Natural killer cell treated with Interleukin-12 subunit alpha and Interleukin-12 subunit beta and Interleukin-15 and Interleukin-18, amount 100 ng/mL, for 72 hours (primary cell): ENCODE measurements at regions not wholly inside any gene's neighbourhood (a gene's known extent, or its start where the extent isn't known, plus 50 kb on each side); places are given as distances from the start of the nearest gene placed in this dataset.

Experiments used
- ATAC-seq, 2 donors: fragments of 150-1000 bp; cut with Tn5 transposase in 1 of 2; sonication (Bioruptor Pico), chemical (Tn5 transposase) in 1 of 2; 2 replicates each; pipeline ENCODE4 v1.10.0; 2021
- DNase-seq: peaks from one replicate; pipeline ENCODE4 v3.0.0; 2022; ENCODE audit warnings: low spot score
- H3K27ac Mint-ChIP-seq, 2 donors: 1 replicate in 1 of 2; 2 replicates in 1 of 2; pipeline ENCODE4 v1.8.0; 2022; ENCODE audit warnings: mixed read lengths in 2 of 2, mild to moderate bottlenecking in 1 of 2, moderate library complexity in 1 of 2
- H3K27me3 Mint-ChIP-seq, 2 donors: 1 replicate in 1 of 2; 2 replicates in 1 of 2; pipeline ENCODE4 v1.8.0; 2022; ENCODE audit warnings: mixed read lengths in 2 of 2
- H3K36me3 Mint-ChIP-seq: one replicate; pipeline ENCODE4 v1.8.0; 2022; ENCODE audit warnings: mixed read lengths
- H3K4me1 Mint-ChIP-seq, 2 donors: 1 replicate in 1 of 2; 2 replicates in 1 of 2; pipeline ENCODE4 v1.8.0; 2022; ENCODE audit warnings: low read depth in 2 of 2, mixed read lengths in 2 of 2, mild to moderate bottlenecking in 1 of 2
- H3K4me3 Mint-ChIP-seq: one replicate; pipeline ENCODE4 v1.8.0; 2022; ENCODE audit warnings: mixed read lengths
- H3K9me3 Mint-ChIP-seq: 2 replicates; pipeline ENCODE4 v1.8.0; 2022; ENCODE audit warnings: mixed read lengths

- H3K9me3 Mint-ChIP-seq = no peaks in the 10 kb centered on the region
- no peaks in the 10 kb centered on the region for H3K4me1 Mint-ChIP-seq
- no peaks in the 10 kb centered on the region for H3K27me3 Mint-ChIP-seq
- no peak overlapping the region for H3K4me3 Mint-ChIP-seq
- DNase-seq (no peak), ATAC-seq (no peak)
- no peaks in the 10 kb centered on the region for H3K36me3 Mint-ChIP-seq
- H3K27ac Mint-ChIP-seq = no peak overlapping the region
Measured at GRCh38 chr5:45038366-45038987, 229.7 kb downstream of the MRPS30 start.

- ATAC-seq (no peak), DNase-seq (no peak)
- Mint-ChIP-seq H3K27ac (no peak overlapping the region), H3K4me1 (no peaks in the 10 kb centered on the region), H3K9me3 (no peaks in the 10 kb centered on the region), H3K4me3 (no peak overlapping the region), H3K36me3 (no peaks in the 10 kb centered on the region), H3K27me3 (no peaks in the 10 kb centered on the region)
Measured at GRCh38 chr5:45042283-45042682, 233.5 kb downstream of the MRPS30 start.

DNA sequence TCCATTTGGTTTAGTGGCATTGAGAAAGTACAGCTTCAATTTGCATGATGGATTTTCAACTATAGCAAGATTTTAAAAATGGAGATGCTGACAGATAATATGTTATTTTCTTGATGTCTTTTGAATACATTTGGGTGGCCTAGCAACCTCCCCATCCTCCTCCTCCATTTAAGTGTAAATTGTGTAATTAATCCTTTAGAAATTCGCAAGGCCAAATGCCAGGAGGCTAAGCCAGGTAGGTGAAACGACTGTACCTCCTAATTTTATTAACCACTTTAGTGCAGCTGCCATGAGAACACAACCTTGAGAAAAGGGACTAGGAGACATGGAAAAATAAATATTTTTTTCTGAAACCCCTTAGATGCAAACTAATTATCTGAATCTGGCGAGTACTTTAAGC is 248.8 kb downstream of the MRPS30 start:
- Mint-ChIP-seq H3K4me3 (no peak overlapping the region), H3K4me1 (no peaks in the 10 kb centered on the region), H3K27ac (no peak overlapping the region), H3K36me3 (no peaks in the 10 kb centered on the region), H3K27me3 (no peaks in the 10 kb centered on the region), H3K9me3 (peaks cover 3% of the 10 kb centered on the region)
- DNase-seq (no peak), ATAC-seq (no peak)

- no peaks in the 10 kb centered on the region for H3K27me3 Mint-ChIP-seq
- H3K4me3 Mint-ChIP-seq = no peak overlapping the region
- DNase-seq = no peak
- H3K27ac Mint-ChIP-seq = no peak overlapping the region
- peaks cover 3% of the 10 kb centered on the region for H3K9me3 Mint-ChIP-seq
- ATAC-seq = no peak
- H3K4me1 Mint-ChIP-seq = no peaks in the 10 kb centered on the region
- no peaks in the 10 kb centered on the region for H3K36me3 Mint-ChIP-seq
Measured at GRCh38 chr5:45060724-45061123, 252.0 kb downstream of the MRPS30 start.

DNA sequence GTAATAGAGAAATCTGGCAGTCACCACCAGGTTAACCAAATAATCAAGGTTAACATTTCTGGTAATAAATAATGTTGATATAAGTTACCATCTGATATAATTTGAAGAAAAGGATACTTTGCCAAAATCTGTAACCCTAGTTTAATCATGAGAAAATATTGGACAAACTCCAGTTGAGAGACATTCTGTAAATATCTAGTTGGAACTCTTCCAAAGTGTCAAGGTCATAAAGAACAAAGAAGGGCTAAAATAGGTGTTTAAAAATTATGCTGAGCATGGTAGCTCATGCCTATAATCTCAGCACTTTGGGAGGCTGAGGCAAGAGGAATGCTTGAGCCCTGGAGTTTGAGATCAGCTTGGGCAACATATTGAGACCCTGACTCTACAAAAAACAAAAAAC is 253.3 kb downstream of the MRPS30 start:
- H3K4me3 Mint-ChIP-seq = no peak overlapping the region
- no peaks in the 10 kb centered on the region for H3K36me3 Mint-ChIP-seq
- H3K27ac Mint-ChIP-seq = no peak overlapping the region
- H3K4me1 Mint-ChIP-seq = no peaks in the 10 kb centered on the region
- DNase-seq = no peak
- no peaks in the 10 kb centered on the region for H3K27me3 Mint-ChIP-seq
- peaks cover 3% of the 10 kb centered on the region for H3K9me3 Mint-ChIP-seq
- no peak for ATAC-seq

DNA sequence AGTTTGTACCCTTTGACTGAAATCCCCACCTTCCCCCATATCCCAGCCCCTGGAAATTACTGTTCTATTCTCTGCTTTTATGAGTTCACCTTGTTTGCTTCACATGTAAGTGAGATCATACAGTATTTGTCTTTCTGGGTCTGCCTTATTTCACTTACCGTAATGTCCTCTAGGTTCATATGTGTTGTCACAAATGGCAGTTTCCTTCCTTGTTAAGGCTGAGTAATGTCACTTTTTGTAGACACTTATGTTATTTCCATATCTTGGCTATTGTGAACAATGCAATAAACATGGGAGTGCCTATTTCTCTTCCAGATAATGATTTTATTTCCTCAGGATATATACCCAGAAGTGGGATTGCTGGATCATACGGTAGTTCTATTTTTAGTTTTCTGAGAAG is 272.3 kb downstream of the MRPS30 start:
- no peak for ATAC-seq
- no peak for DNase-seq
- H3K4me1 Mint-ChIP-seq = no peaks in the 10 kb centered on the region
- peaks cover 16% of the 10 kb centered on the region for H3K9me3 Mint-ChIP-seq
- H3K4me3 Mint-ChIP-seq = no peak overlapping the region
- peaks cover 5% of the 10 kb centered on the region for H3K36me3 Mint-ChIP-seq
- no peaks in the 10 kb centered on the region for H3K27me3 Mint-ChIP-seq
- H3K27ac Mint-ChIP-seq = no peak overlapping the region

DNA sequence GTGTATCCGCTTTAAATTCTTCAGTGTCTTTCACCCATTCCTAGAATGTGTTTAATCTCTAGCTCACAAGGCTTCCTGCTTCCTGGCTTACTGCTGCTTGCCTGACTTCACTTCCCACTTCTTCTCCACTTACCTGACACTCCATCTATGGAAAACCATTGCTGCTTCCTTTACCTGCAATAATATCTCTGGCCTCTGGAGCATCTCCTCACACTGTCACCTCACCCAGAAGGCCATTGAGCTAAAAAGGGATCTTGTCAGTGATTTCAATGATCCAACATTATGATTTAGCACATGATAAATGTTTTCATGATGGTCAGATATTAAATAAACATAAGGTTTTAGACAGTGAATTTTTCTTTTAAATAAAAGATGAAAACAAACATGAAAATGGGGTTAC is 281.1 kb downstream of the MRPS30 start:
- H3K9me3 Mint-ChIP-seq = peaks cover 32% of the 10 kb centered on the region
- H3K4me1 Mint-ChIP-seq = no peaks in the 10 kb centered on the region
- ATAC-seq (no peak), DNase-seq (no peak)
- H3K27ac Mint-ChIP-seq = no peak overlapping the region
- no peak overlapping the region for H3K4me3 Mint-ChIP-seq
- no peaks in the 10 kb centered on the region for H3K36me3 Mint-ChIP-seq
- H3K27me3 Mint-ChIP-seq = no peaks in the 10 kb centered on the region

GRCh38 chr5:45093377-45093776 is 284.6 kb downstream of the MRPS30 start:
- no peaks in the 10 kb centered on the region for H3K36me3 Mint-ChIP-seq
- H3K27ac Mint-ChIP-seq = no peak overlapping the region
- DNase-seq = no peak
- H3K4me1 Mint-ChIP-seq = no peaks in the 10 kb centered on the region
- H3K4me3 Mint-ChIP-seq = no peak overlapping the region
- H3K27me3 Mint-ChIP-seq = no peaks in the 10 kb centered on the region
- ATAC-seq = no peak
- H3K9me3 Mint-ChIP-seq = peaks cover 23% of the 10 kb centered on the region

DNA sequence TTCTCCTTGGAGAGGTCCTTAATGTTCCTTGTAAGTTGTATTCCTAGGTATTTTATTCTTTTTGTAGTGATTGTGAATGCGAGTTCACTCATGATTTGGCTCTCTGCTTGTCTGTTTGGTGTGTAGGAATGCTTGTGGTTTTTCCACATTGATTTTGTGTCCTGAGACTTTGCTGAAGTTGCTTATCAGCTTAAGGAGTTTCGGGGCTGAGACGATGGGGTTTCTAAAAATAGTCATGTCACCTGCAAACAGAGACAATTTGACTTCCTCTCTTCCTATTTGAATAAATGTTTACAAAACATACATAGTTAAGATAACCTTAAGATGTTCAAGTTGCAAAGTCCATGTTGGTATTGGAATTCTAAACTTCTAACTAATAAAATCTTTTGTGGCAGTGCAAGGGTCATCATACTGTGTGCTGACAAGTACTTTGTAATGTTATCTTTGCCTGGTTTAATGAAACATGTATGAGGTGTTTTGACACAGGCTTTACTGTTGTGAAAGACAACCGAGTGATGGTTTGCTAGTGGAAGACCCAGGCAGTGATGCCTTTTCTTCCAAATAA is 286.2 kb downstream of the MRPS30 start:
- no peak overlapping the region for H3K27ac Mint-ChIP-seq
- no peaks in the 10 kb centered on the region for H3K4me1 Mint-ChIP-seq
- H3K4me3 Mint-ChIP-seq = no peak overlapping the region
- no peaks in the 10 kb centered on the region for H3K27me3 Mint-ChIP-seq
- no peaks in the 10 kb centered on the region for H3K36me3 Mint-ChIP-seq
- H3K9me3 Mint-ChIP-seq = peaks cover 20% of the 10 kb centered on the region
- DNase-seq (no peak), ATAC-seq (no peak)

DNA sequence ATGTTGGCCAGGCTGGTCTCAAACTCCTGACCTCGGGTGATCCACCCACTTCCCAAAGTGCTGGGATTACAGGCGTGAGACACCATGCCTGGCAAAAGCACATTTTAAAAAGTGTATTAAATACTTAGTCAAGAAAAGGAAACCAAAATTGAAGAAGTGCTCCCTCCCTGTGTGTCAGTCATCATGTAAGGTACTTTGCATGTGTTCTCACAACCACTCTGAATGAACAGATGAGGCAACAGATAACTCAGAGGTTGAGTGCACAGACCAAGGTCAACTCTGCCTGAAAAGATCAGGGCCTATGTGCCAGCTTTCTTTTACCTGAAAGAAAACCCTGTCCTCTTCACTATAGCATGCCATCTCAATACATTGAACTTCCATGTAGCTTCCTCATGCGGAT is 289.7 kb downstream of the MRPS30 start:
- H3K36me3 Mint-ChIP-seq = peaks cover 8% of the 10 kb centered on the region
- H3K27me3 Mint-ChIP-seq = no peaks in the 10 kb centered on the region
- peaks cover 23% of the 10 kb centered on the region for H3K9me3 Mint-ChIP-seq
- ATAC-seq (no peak), DNase-seq (no peak)
- no peaks in the 10 kb centered on the region for H3K4me1 Mint-ChIP-seq
- H3K27ac Mint-ChIP-seq = no peak overlapping the region
- H3K4me3 Mint-ChIP-seq = no peak overlapping the region

- Mint-ChIP-seq H3K4me1 (no peaks in the 10 kb centered on the region), H3K9me3 (peaks cover 29% of the 10 kb centered on the region), H3K27me3 (no peaks in the 10 kb centered on the region), H3K36me3 (peaks cover 8% of the 10 kb centered on the region), H3K4me3 (no peak overlapping the region), H3K27ac (no peak overlapping the region)
- DNase-seq (no peak), ATAC-seq (no peak)
Measured at GRCh38 chr5:45101146-45101545, 292.4 kb downstream of the MRPS30 start.

- Mint-ChIP-seq H3K9me3 (peaks cover 21% of the 10 kb centered on the region), H3K27me3 (no peaks in the 10 kb centered on the region), H3K4me1 (no peaks in the 10 kb centered on the region), H3K4me3 (no peak overlapping the region), H3K27ac (no peak overlapping the region), H3K36me3 (peaks cover 6% of the 10 kb centered on the region)
- DNase-seq (no peak), ATAC-seq (no peak)
Measured at GRCh38 chr5:45105491-45105994, 296.8 kb downstream of the MRPS30 start.

DNA sequence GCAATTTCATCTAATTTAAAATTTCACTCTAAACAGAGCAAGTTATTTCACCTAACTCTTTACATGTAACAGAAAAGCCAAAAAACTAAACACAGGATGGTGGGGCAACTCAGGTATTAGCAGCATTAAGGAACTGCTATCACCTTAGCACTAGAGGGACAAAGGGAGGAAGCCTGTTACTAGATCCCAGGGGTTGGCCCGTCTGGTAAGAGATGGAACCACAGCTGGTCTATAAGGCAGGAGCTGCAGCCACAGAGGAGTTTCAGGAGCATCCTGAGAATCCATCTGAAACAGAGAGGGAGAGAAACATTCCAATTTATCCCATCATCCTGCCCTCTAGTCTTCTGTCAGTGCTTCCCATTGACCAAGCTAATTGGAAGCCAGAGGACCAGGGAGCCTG is 300.3 kb downstream of the MRPS30 start:
- Mint-ChIP-seq H3K36me3 (no peaks in the 10 kb centered on the region), H3K4me1 (no peaks in the 10 kb centered on the region), H3K4me3 (no peak overlapping the region), H3K27ac (no peak overlapping the region), H3K9me3 (peaks cover 10% of the 10 kb centered on the region), H3K27me3 (no peaks in the 10 kb centered on the region)
- no peak for ATAC-seq
- no peak for DNase-seq

DNA sequence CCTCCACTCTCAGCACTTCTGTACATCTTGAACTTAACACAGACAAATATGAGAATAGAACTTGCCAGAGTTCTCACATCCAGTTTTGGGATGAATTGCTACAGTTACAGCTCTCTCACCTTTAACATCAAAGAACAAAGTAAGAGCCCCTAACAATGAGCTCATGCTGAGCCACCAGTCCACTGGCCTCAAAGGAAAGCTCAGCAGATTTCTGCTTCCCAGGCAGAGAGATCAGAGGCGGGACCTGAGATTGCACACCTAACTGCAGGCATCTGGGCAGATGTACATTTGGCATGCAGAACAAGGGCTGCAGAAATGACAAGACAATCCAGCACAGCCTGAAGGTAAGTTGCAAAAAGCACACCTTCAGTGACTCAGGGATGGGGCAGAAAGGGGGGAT is 300.9 kb downstream of the MRPS30 start:
- Mint-ChIP-seq H3K4me1 (no peaks in the 10 kb centered on the region), H3K27me3 (no peaks in the 10 kb centered on the region), H3K4me3 (no peak overlapping the region), H3K9me3 (peaks cover 14% of the 10 kb centered on the region), H3K27ac (no peak overlapping the region), H3K36me3 (no peaks in the 10 kb centered on the region)
- DNase-seq = no peak
- ATAC-seq = no peak

DNA sequence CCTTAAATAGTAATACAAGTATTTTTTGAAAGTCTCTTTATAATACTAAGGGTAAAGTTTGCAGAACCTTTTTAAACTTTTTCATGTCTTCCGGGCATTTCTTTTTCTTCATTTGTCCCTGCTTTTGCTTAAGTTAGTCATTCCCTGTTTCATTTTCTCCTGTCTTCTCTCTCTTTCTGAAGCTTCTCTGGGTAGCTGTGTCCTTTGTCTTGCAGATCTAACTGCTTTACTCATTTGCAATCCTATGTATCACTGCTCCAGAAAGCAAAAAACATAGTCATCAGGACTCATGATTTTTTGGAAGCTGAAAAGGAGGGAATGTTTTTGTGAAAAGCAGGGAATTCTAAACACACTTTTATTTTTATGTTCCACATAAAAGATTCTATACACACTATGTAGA is 301.7 kb downstream of the MRPS30 start:
- no peak overlapping the region for H3K27ac Mint-ChIP-seq
- no peaks in the 10 kb centered on the region for H3K27me3 Mint-ChIP-seq
- H3K9me3 Mint-ChIP-seq = peaks cover 11% of the 10 kb centered on the region
- no peaks in the 10 kb centered on the region for H3K4me1 Mint-ChIP-seq
- H3K4me3 Mint-ChIP-seq = no peak overlapping the region
- DNase-seq = no peak
- no peaks in the 10 kb centered on the region for H3K36me3 Mint-ChIP-seq
- no peak for ATAC-seq
